ENCODE measurements at regions not wholly inside any gene's neighbourhood (a gene's known extent, or its start where the extent isn't known, plus 50 kb on each side); places are given as distances from the start of the nearest gene placed in this dataset.

GRCh38 chr3:132210476-132211346, 106.5 kb upstream of the ACP3 start:
- DNase-seq (ENCODE audit: extremely low spot score): peak; percentile 15
- POLR2A ChIA-PET: no interaction called here
- TF ChIP-seq, protein P1, sequence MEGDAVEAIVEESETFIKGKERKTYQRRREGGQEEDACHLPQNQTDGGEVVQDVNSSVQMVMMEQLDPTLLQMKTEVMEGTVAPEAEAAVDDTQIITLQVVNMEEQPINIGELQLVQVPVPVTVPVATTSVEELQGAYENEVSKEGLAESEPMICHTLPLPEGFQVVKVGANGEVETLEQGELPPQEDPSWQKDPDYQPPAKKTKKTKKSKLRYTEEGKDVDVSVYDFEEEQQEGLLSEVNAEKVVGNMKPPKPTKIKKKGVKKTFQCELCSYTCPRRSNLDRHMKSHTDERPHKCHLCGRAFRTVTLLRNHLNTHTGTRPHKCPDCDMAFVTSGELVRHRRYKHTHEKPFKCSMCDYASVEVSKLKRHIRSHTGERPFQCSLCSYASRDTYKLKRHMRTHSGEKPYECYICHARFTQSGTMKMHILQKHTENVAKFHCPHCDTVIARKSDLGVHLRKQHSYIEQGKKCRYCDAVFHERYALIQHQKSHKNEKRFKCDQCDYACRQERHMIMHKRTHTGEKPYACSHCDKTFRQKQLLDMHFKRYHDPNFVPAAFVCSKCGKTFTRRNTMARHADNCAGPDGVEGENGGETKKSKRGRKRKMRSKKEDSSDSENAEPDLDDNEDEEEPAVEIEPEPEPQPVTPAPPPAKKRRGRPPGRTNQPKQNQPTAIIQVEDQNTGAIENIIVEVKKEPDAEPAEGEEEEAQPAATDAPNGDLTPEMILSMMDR (IDR thresholded peaks at IDR 0.05; ENCODE audit: control extremely low read depth, extremely low read depth, low read depth, missing control alignments): peak; percentile 45
- CTCF ChIA-PET: interaction anchor here (0.7 to 2.4 kb wide), 12 partner anchors 10 to 1178 kb away, joined by 3 to 12 read pairs (median 5); no protein-coding TSS in a partner anchor

DNA sequence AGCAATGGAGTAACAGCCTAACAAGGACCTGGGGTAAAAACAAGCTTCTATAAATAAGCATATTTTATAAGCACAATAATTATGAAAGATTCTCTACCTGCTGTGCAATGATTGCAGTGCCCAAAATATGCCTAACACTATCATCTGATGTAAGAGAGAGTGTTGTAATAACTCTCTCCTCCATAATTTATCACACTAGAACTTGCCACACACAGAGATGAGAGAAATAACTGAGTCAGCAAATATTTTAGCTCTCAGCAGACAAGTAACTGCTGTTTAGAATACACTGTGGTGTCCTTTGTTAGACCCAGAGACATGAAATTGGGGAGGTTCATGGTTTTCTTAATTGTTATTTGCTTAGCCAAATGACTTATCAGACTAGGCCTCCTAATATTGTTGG, 105.3 kb upstream of the ACP3 start:
- CTCF ChIA-PET: interaction anchor here (0.9 to 2.4 kb wide), 5 partner anchors 20 to 662 kb away, joined by 3 to 12 read pairs (median 3); no protein-coding TSS in a partner anchor
- POLR2A ChIA-PET: no interaction called here
- no peak for DNase-seq (ENCODE audit: extremely low spot score)
- TF ChIP-seq, protein P1 (IDR thresholded peaks at IDR 0.05; ENCODE audit: control extremely low read depth, extremely low read depth, low read depth, missing control alignments): no peak

GRCh38 chr3:132218817-132219755, 98.1 kb upstream of the ACP3 start:
- ChIA-PET CTCF (interaction anchor here (1.2 to 1.4 kb wide), 2 partner anchors 12 to 29 kb away, joined by 3 read pairs; no protein-coding TSS in a partner anchor), POLR2A (no interaction called here)
- TF ChIP-seq, protein P1 (IDR thresholded peaks at IDR 0.05; ENCODE audit: control extremely low read depth, extremely low read depth, low read depth, missing control alignments): no peak
- no peak for DNase-seq (ENCODE audit: extremely low spot score)

DNA sequence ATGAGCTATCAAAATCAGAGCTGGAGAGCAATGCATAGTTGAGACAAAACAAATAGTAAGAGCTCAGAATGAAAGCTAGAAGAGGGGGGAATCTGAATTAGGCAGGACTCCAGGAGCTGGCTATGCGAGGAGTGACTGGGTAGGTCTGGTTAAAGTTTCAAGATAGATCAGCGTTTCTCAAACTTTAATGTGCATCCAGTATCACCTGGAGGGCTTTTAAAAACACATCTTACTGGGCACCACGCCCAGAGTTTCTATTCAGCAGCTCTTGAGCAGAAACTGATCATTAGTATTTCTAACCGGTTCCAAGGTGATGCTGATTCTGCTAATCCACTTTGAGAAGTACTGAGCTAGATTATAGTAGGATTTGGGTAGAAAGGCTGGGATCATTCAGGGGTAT, 96.2 kb upstream of the ACP3 start:
- TF ChIP-seq, protein P1 (IDR thresholded peaks at IDR 0.05; ENCODE audit: control extremely low read depth, extremely low read depth, low read depth, missing control alignments): no peak
- ChIA-PET CTCF (interaction anchor here (1.1 to 2.1 kb wide), 4 partner anchors 8 to 14 kb away, joined by 3 to 8 read pairs (median 4); no protein-coding TSS in a partner anchor), POLR2A (no interaction called here)
- no peak for DNase-seq (ENCODE audit: extremely low spot score)

DNA sequence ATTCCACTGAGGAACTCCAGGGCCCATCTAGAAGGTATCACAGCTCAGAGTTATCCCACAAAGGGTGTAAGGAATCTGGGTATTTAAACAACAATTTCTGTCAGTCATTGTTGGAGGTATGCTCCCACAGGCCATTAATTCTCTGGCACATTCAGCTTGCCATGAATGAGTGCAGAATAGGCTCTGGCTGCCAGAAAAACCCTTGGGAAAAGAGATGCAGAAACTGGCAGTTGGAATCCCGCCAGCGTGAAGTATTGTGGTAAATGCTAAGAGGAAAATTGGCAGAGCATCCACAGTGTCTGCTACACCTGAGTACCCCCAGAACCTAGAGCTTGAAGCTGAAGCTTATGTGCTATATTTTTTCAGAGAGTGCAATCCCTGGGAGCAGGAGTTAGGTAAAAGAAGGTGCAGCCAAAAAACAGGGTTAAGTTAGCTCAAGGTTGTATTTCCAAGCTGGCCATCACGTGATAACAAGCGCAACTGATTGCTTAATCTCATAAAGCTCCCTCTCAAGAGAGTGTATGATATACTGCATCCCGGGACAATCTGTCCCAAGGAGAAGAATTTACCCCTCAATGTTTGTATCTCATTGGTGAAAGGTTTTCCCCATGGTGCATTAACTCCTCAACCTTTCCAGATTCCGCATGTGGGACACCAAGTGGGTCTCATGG, 94.2 kb upstream of the ACP3 start:
- no peak for DNase-seq (ENCODE audit: extremely low spot score)
- ChIA-PET CTCF (interaction anchor here (1.0 to 1.2 kb wide), 2 partner anchors 13 to 120 kb away, joined by 3 read pairs; no protein-coding TSS in a partner anchor), POLR2A (no interaction called here)
- TF ChIP-seq, protein P1 (IDR thresholded peaks at IDR 0.05; ENCODE audit: control extremely low read depth, extremely low read depth, low read depth, missing control alignments): no peak

DNA sequence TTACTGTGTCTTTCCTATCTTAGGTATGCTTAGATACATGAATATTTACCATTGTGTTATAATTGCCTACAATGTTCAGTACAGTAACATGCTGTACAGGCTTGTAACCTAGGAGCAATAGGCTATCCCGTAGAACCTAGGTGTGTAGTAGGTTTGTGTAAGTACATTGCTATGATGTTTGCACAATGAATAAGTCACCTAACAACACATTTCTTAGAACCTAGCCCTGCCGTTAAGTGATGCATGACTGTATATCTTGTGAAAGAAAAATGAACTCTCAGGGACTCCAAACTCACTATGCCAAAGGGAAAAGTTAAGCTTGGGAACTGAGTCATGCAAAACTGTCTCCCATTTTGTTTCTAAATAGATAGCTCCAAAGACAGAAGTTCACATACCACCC, 91.5 kb upstream of the ACP3 start:
- ChIA-PET POLR2A (no interaction called here), CTCF (no interaction called here)
- no peak for DNase-seq (ENCODE audit: extremely low spot score)
- TF ChIP-seq, protein P1 (IDR thresholded peaks at IDR 0.05; ENCODE audit: control extremely low read depth, extremely low read depth, low read depth, missing control alignments): no peak
